Activated CD4-positive, alpha-beta T cell treated with anti-CD3 and anti-CD28 coated beads, Interleukin-2, amount 50 U/mL, for 48 hours (primary cell): ENCODE measurements at regions not wholly inside any gene's neighbourhood (a gene's known extent, or its start where the extent isn't known, plus 50 kb on each side); places are given as distances from the start of the nearest gene placed in this dataset.
"Not testable (repeated sequence)": the region's sequence is repeated elsewhere in the genome, so short reads cannot be mapped to it uniquely, and the experiment has no call there.

Experiments
- DNase-seq, 2 experiments: peaks; one replicate each; pipeline ENCODE4 v3.0.0-alpha.2; 2020

GRCh38 chr2:239594772-239595608, 194.2 kb upstream of the HDAC4 start:
- DNase-seq: no peak

GRCh38 chr2:239594019-239594771, 193.4 kb upstream of the HDAC4 start:
- DNase-seq: no peak

- no peak for DNase-seq
Observed at GRCh38 chr2:239593455-239593854, 192.6 kb upstream of the HDAC4 start.

- not testable (repeated sequence) for DNase-seq
Observed at GRCh38 chr2:239592629-239593290, 191.9 kb upstream of the HDAC4 start.

GRCh38 chr2:239590995-239591915, 190.4 kb upstream of the HDAC4 start:
- no peak for DNase-seq

GRCh38 chr2:239590276-239590675, 189.5 kb upstream of the HDAC4 start:
- no peak for DNase-seq

- DNase-seq: no peak
Observed at GRCh38 chr2:239589833-239590232, 189.0 kb upstream of the HDAC4 start.

- no peak for DNase-seq
Observed at GRCh38 chr2:239589270-239589825, 188.5 kb upstream of the HDAC4 start.

GRCh38 chr2:239588451-239589269, 187.8 kb upstream of the HDAC4 start:
- DNase-seq: no peak

GRCh38 chr2:239587841-239588240, 187.0 kb upstream of the HDAC4 start:
- no peak for DNase-seq

- DNase-seq: no peak
Observed at GRCh38 chr2:239587311-239587731, 186.5 kb upstream of the HDAC4 start.

GRCh38 chr2:239586651-239587310, 186.0 kb upstream of the HDAC4 start:
- no peak for DNase-seq

GRCh38 chr2:239585422-239585821, 184.6 kb upstream of the HDAC4 start:
- DNase-seq: no peak

GRCh38 chr2:239584986-239585385, 184.2 kb upstream of the HDAC4 start:
- no peak for DNase-seq

- no peak for DNase-seq
Observed at GRCh38 chr2:239583879-239584859, 183.3 kb upstream of the HDAC4 start.

GRCh38 chr2:239583171-239583878, 182.5 kb upstream of the HDAC4 start:
- no peak for DNase-seq

GRCh38 chr2:239582476-239582875, 181.7 kb upstream of the HDAC4 start:
- DNase-seq: no peak

- no peak for DNase-seq
Observed at GRCh38 chr2:239581352-239581901, 180.6 kb upstream of the HDAC4 start.

GRCh38 chr2:239580199-239580527, 179.3 kb upstream of the HDAC4 start:
- DNase-seq: no peak
